ENCODE measurements at regions not wholly inside any gene's neighbourhood (a gene's known extent, or its start where the extent isn't known, plus 50 kb on each side); places are given as distances from the start of the nearest gene placed in this dataset.

DNA sequence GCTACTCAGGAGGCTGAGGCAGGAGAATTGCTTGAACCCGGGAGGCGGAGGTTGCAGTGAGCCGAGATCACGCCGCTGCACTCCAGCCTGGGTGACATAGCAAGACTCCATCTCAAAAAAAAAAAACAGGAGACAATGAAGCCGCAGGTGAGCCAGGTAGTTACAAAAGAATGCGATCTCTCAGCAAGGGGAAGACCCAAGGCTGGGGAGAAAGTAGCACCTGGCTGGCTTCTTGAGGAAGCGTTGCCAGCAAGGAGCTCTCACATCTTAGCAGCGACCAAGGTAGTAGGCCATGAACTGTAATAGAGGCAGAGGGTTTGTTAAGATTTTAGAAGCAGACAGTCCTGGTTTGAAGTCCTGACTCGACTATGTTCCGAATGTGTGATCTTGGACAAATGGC lies 175.0 kb downstream of the AIPL1 start:
- Mint-ChIP-seq H3K9me3 (peaks cover 13% of the 10 kb centered on the region; the same call in 1 of the 2 replicates), H3K27ac (no peak overlapping the region), H3K4me3 (no peak overlapping the region), H3K36me3 (no peaks in the 10 kb centered on the region), H3K4me1 (peaks cover 65% of the 10 kb centered on the region), H3K27me3 (ENCODE audit: low read depth) (peaks cover 3% of the 10 kb centered on the region; the same call in 1 of the 2 replicates)
- POLR2A ChIA-PET = no interaction called here
- CTCF ChIA-PET = no interaction called here
- TF ChIP-seq RELA (CRISPR knock-in tag; IDR thresholded peaks at IDR 0.05; ENCODE audit: borderline replicate concordance) = no peak
- TF ChIP-seq, protein P1, sequence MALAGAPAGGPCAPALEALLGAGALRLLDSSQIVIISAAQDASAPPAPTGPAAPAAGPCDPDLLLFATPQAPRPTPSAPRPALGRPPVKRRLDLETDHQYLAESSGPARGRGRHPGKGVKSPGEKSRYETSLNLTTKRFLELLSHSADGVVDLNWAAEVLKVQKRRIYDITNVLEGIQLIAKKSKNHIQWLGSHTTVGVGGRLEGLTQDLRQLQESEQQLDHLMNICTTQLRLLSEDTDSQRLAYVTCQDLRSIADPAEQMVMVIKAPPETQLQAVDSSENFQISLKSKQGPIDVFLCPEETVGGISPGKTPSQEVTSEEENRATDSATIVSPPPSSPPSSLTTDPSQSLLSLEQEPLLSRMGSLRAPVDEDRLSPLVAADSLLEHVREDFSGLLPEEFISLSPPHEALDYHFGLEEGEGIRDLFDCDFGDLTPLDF (CRISPR knock-in tag; IDR thresholded peaks at IDR 0.05) = no peak
- no peak for TF ChIP-seq SOX15 (CRISPR knock-in tag; IDR thresholded peaks at IDR 0.05)
- no peak for TF ChIP-seq RORB (CRISPR knock-in tag; IDR thresholded peaks at IDR 0.05)
- TF ChIP-seq, protein P2, sequence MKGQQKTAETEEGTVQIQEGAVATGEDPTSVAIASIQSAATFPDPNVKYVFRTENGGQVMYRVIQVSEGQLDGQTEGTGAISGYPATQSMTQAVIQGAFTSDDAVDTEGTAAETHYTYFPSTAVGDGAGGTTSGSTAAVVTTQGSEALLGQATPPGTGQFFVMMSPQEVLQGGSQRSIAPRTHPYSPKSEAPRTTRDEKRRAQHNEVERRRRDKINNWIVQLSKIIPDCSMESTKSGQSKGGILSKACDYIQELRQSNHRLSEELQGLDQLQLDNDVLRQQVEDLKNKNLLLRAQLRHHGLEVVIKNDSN (CRISPR knock-in tag; IDR thresholded peaks at IDR 0.05) = no peak
- no peak for TF ChIP-seq NFE2L1 (CRISPR knock-in tag; IDR thresholded peaks at IDR 0.05)
- no peak for TF ChIP-seq ATF3 (CRISPR knock-in tag; conservative IDR thresholded peaks at IDR 0.05)
- no peak for TF ChIP-seq IRF1 (CRISPR knock-in tag; IDR thresholded peaks at IDR 0.05)
- TF ChIP-seq, protein P3, sequence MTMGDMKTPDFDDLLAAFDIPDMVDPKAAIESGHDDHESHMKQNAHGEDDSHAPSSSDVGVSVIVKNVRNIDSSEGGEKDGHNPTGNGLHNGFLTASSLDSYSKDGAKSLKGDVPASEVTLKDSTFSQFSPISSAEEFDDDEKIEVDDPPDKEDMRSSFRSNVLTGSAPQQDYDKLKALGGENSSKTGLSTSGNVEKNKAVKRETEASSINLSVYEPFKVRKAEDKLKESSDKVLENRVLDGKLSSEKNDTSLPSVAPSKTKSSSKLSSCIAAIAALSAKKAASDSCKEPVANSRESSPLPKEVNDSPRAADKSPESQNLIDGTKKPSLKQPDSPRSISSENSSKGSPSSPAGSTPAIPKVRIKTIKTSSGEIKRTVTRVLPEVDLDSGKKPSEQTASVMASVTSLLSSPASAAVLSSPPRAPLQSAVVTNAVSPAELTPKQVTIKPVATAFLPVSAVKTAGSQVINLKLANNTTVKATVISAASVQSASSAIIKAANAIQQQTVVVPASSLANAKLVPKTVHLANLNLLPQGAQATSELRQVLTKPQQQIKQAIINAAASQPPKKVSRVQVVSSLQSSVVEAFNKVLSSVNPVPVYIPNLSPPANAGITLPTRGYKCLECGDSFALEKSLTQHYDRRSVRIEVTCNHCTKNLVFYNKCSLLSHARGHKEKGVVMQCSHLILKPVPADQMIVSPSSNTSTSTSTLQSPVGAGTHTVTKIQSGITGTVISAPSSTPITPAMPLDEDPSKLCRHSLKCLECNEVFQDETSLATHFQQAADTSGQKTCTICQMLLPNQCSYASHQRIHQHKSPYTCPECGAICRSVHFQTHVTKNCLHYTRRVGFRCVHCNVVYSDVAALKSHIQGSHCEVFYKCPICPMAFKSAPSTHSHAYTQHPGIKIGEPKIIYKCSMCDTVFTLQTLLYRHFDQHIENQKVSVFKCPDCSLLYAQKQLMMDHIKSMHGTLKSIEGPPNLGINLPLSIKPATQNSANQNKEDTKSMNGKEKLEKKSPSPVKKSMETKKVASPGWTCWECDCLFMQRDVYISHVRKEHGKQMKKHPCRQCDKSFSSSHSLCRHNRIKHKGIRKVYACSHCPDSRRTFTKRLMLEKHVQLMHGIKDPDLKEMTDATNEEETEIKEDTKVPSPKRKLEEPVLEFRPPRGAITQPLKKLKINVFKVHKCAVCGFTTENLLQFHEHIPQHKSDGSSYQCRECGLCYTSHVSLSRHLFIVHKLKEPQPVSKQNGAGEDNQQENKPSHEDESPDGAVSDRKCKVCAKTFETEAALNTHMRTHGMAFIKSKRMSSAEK (CRISPR knock-in tag; IDR thresholded peaks at IDR 0.05; ENCODE audit: borderline replicate concordance) = no peak
- TF ChIP-seq ZNF396 (CRISPR knock-in tag; IDR thresholded peaks at IDR 0.05; ENCODE audit: borderline replicate concordance) = no peak
- TF ChIP-seq, protein P4, sequence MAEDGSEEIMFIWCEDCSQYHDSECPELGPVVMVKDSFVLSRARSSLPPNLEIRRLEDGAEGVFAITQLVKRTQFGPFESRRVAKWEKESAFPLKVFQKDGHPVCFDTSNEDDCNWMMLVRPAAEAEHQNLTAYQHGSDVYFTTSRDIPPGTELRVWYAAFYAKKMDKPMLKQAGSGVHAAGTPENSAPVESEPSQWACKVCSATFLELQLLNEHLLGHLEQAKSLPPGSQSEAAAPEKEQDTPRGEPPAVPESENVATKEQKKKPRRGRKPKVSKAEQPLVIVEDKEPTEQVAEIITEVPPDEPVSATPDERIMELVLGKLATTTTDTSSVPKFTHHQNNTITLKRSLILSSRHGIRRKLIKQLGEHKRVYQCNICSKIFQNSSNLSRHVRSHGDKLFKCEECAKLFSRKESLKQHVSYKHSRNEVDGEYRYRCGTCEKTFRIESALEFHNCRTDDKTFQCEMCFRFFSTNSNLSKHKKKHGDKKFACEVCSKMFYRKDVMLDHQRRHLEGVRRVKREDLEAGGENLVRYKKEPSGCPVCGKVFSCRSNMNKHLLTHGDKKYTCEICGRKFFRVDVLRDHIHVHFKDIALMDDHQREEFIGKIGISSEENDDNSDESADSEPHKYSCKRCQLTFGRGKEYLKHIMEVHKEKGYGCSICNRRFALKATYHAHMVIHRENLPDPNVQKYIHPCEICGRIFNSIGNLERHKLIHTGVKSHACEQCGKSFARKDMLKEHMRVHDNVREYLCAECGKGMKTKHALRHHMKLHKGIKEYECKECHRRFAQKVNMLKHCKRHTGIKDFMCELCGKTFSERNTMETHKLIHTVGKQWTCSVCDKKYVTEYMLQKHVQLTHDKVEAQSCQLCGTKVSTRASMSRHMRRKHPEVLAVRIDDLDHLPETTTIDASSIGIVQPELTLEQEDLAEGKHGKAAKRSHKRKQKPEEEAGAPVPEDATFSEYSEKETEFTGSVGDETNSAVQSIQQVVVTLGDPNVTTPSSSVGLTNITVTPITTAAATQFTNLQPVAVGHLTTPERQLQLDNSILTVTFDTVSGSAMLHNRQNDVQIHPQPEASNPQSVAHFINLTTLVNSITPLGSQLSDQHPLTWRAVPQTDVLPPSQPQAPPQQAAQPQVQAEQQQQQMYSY (CRISPR knock-in tag; IDR thresholded peaks at IDR 0.05) = no peak
- TF ChIP-seq TEAD1 (CRISPR knock-in tag; IDR thresholded peaks at IDR 0.05) = no peak
- TF ChIP-seq, protein P5, sequence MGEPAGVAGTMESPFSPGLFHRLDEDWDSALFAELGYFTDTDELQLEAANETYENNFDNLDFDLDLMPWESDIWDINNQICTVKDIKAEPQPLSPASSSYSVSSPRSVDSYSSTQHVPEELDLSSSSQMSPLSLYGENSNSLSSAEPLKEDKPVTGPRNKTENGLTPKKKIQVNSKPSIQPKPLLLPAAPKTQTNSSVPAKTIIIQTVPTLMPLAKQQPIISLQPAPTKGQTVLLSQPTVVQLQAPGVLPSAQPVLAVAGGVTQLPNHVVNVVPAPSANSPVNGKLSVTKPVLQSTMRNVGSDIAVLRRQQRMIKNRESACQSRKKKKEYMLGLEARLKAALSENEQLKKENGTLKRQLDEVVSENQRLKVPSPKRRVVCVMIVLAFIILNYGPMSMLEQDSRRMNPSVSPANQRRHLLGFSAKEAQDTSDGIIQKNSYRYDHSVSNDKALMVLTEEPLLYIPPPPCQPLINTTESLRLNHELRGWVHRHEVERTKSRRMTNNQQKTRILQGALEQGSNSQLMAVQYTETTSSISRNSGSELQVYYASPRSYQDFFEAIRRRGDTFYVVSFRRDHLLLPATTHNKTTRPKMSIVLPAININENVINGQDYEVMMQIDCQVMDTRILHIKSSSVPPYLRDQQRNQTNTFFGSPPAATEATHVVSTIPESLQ (CRISPR knock-in tag; IDR thresholded peaks at IDR 0.05) = no peak
- TF ChIP-seq ZNF671 (CRISPR knock-in tag; IDR thresholded peaks at IDR 0.05) = no peak
- TF ChIP-seq KAT7 (CRISPR knock-in tag; IDR thresholded peaks at IDR 0.05; ENCODE audit: borderline replicate concordance) = no peak
- no peak for TF ChIP-seq ZNF138 (CRISPR knock-in tag; conservative IDR thresholded peaks at IDR 0.05)
- TF ChIP-seq HMGXB4 (CRISPR knock-in tag; IDR thresholded peaks at IDR 0.05) = no peak
- peak; percentile 29; the same call in 1 of the 2 replicates for ATAC-seq
- DNase-seq (ENCODE audit: low spot score) = no peak
